AG09319 (cell line): ENCODE measurements at regions not wholly inside any gene's neighbourhood (a gene's known extent, or its start where the extent isn't known, plus 50 kb on each side); places are given as distances from the start of the nearest gene placed in this dataset.

Experiments used
- DNase-seq: peaks from one replicate; pipeline ENCODE4 v3.0.0-alpha.2; 2010; ENCODE audit warnings: low read depth; ENCODE audit errors: extremely low read depth
- CTCF ChIP-seq: IDR thresholded peaks from 2 replicates; pipeline ENCODE4 v1.5.1; 2011; ENCODE audit warnings: low read depth, mild to moderate bottlenecking, inconsistent platforms, low read length, moderate library complexity

GRCh38 chrX:44619039-44619438 is 76.4 kb upstream of the FUNDC1 start:
- no peak for TF ChIP-seq CTCF
- DNase-seq = no peak

GRCh38 chrX:44596277-44596676 is 53.6 kb upstream of the FUNDC1 start:
- DNase-seq = no peak
- TF ChIP-seq CTCF = no peak
